Coronary artery (tissue), 2 donors: ENCODE measurements at regions not wholly inside any gene's neighbourhood (a gene's known extent, or its start where the extent isn't known, plus 50 kb on each side); places are given as distances from the start of the nearest gene placed in this dataset.

Experiments used
- DNase-seq: peaks from one replicate; pipeline ENCODE4 v3.0.0-alpha.2; 2017; ENCODE audit warnings: low spot score
- H3K27ac ChIP-seq, 2 donors: fragments of 200-600 bp; sonication (generic); one replicate each; pipeline ENCODE4 v1.5.1; 2016 to 2019
- H3K4me3 ChIP-seq: fragments of 200-600 bp; sonication (generic); 2 replicates; pipeline ENCODE4 v1.5.1; 2016; ENCODE audit warnings: mild to moderate bottlenecking, moderate library complexity
- TF ChIP-seq, protein P1 (sequence below): fragments of 200-600 bp; sonication (generic); IDR thresholded peaks from one replicate; pipeline ENCODE4 v1.5.1; 2019; ENCODE audit warnings: antibody characterized with exemption

DNA sequence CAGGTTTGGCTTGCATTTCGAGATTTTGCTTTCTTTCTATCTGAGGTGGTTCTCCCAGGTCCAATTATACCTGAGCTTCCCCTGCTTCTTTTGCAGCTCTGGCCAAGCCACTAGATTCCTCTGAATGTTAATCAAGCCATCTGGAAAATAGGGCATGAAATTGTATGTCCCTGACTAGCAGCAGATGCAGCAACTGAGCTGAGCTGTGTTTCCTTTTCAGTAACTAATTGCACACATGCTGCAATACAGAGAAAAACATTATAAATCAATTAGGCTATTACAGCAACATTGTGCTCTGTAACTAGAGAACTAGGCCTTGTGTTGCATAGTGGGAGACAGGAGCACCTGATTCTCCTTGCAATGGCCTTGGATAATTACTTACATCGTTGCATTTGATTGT, 408.3 kb downstream of the ETS1 start:
- TF ChIP-seq, protein P1, sequence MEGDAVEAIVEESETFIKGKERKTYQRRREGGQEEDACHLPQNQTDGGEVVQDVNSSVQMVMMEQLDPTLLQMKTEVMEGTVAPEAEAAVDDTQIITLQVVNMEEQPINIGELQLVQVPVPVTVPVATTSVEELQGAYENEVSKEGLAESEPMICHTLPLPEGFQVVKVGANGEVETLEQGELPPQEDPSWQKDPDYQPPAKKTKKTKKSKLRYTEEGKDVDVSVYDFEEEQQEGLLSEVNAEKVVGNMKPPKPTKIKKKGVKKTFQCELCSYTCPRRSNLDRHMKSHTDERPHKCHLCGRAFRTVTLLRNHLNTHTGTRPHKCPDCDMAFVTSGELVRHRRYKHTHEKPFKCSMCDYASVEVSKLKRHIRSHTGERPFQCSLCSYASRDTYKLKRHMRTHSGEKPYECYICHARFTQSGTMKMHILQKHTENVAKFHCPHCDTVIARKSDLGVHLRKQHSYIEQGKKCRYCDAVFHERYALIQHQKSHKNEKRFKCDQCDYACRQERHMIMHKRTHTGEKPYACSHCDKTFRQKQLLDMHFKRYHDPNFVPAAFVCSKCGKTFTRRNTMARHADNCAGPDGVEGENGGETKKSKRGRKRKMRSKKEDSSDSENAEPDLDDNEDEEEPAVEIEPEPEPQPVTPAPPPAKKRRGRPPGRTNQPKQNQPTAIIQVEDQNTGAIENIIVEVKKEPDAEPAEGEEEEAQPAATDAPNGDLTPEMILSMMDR = no peak
- H3K4me3 ChIP-seq = no peak overlapping the region
- DNase-seq = no peak
- no peak overlapping the region for H3K27ac ChIP-seq

GRCh38 chr11:128174465-128175291, 412.7 kb downstream of the ETS1 start:
- DNase-seq = no peak
- no peak overlapping the region for H3K27ac ChIP-seq
- no peak overlapping the region for H3K4me3 ChIP-seq
- TF ChIP-seq, protein P1 = no peak

GRCh38 chr11:128172046-128172878, 415.1 kb downstream of the ETS1 start:
- DNase-seq = peak; percentile 77
- H3K27ac ChIP-seq = no peak overlapping the region
- TF ChIP-seq, protein P1 = peak; percentile 48
- no peak overlapping the region for H3K4me3 ChIP-seq

DNA sequence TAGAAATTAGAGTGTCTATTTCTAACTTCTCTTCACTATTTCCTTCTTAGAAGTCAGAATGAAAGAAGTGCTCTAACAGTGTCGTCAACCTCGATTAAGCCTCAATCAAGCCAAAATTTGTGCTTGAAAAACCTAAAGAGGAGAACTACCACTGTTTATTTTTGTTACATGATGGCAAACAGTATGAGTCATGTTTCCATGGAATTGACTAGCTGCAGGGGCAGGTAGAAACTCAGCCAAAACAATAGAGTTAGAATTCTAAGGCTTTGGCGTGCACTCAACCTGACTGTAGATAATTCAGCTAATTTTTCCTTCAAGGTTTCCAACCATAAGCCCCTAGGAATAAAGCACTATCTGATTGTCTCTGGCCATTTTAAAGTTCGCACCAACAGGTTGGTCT, 415.9 kb downstream of the ETS1 start:
- TF ChIP-seq, protein P1 = no peak
- Histone ChIP-seq H3K27ac (no peak overlapping the region), H3K4me3 (no peak overlapping the region)
- no peak for DNase-seq

DNA sequence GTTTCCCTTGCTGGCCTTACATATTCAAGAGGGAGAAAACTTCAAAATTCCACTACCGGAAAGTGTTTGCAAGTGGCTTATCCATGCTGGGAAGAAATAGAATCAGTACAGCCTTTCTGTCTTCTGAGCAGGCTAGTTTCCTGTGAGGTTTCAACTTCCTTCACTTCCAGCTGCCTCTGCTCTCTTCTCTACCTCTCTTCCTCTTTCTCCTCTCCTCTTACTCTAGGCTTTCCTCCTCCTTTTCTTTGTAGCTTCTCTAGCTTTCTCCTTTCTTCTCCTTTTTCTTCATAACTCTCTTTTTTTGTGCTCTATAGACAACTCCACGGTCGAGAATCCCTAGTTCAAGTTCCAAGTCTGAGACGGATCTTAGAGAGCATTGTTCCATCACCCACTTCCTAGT, 421.8 kb downstream of the ETS1 start:
- TF ChIP-seq, protein P1 = no peak
- no peak overlapping the region for H3K4me3 ChIP-seq
- H3K27ac ChIP-seq = no peak overlapping the region
- no peak for DNase-seq

DNA sequence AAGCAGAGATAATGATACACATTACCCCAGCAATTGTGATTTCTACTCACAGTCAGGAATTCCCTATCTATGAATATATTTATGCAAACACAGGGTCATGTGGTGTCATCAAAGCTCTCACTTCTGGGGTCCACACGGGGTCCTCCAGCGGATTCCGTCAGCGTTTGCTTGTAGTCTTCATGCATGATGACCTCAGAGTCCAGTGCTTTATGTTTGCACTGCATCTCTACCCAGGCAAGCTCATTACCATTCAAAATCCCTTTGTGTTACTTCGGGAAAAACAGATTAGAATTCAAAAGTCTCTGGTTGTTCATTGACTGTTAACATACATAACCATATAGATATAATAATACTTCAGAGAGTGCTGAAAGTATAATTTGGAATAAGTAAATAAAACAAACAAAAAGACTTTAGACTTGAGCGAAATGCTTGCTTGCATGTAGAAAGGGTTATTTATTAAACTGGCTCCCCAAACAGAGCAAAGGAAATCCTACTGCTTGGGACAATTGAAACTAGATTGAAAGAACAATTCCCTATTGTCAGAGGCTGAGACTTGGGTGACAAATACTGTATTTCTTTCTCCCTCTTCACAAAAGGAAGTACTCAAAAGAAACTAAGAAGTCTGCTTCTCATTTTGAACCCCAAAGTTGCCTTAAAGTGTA, 423.1 kb downstream of the ETS1 start:
- DNase-seq = no peak
- Histone ChIP-seq H3K4me3 (no peak overlapping the region), H3K27ac (no peak overlapping the region)
- TF ChIP-seq, protein P1 = no peak
